Heart right ventricle (tissue), 16 donors: ENCODE measurements at regions not wholly inside any gene's neighbourhood (a gene's known extent, or its start where the extent isn't known, plus 50 kb on each side); places are given as distances from the start of the nearest gene placed in this dataset.

Source experiments
- ATAC-seq, 8 donors: fragments of 200-7000 bp; cut with Tn5 transposase; one replicate each; pipeline ENCODE4 v1.9.1; 2020; ENCODE audit warnings: mild to moderate bottlenecking in 8 of 8, moderate library complexity in 8 of 8, moderate number of reproducible peaks in 1 of 8
- DNase-seq, 2 donors: peaks; one replicate each; pipeline ENCODE4 v3.0.0-alpha.2; 2020
- H3K27ac ChIP-seq, 10 donors: fragments of 200-600 bp; sonication (generic) in 2 of 10; one replicate each; pipeline versions ENCODE4 v1.5.0 to v1.8.0; 2020 to 2022; ENCODE audit warnings: mild to moderate bottlenecking in 3 of 10
- H3K27me3 ChIP-seq, 7 donors: fragments of 200-600 bp; one replicate each; pipeline ENCODE4 v1.8.0; 2021 to 2022; ENCODE audit warnings: mild to moderate bottlenecking in 2 of 7
- H3K36me3 ChIP-seq, 9 donors: fragments of 200-600 bp; sonication (generic) in 1 of 9; one replicate each; pipeline versions ENCODE4 v1.5.0 to v1.8.0; 2020 to 2022; ENCODE audit warnings: mild to moderate bottlenecking in 2 of 9
- H3K4me1 ChIP-seq, 9 donors: fragments of 200-600 bp; sonication (generic) in 1 of 9; one replicate each; pipeline versions ENCODE4 v1.5.0 to v1.8.0; 2020 to 2022; ENCODE audit warnings: mild to moderate bottlenecking in 4 of 9
- H3K4me3 ChIP-seq, 10 donors: fragments of 200-600 bp; sonication (generic) in 2 of 10; one replicate each; pipeline versions ENCODE4 v1.5.0 to v1.8.0; 2020 to 2022; ENCODE audit warnings: mild to moderate bottlenecking in 7 of 10, moderate library complexity in 2 of 10
- H3K9me3 ChIP-seq, 11 donors: fragments of 200-600 bp in 10 of 11; sonication (generic) in 2 of 11; one replicate each; pipeline versions ENCODE4 v1.5.0 to v1.8.0; 2013 to 2022; ENCODE audit warnings: mild to moderate bottlenecking in 2 of 11, control low read depth in 1 of 11, moderate library complexity in 1 of 11
- CTCF ChIP-seq, 9 donors: fragments of 200-600 bp; sonication (generic) in 2 of 9; IDR thresholded peaks; one replicate each; pipeline versions ENCODE4 v1.5.0 to v1.8.0; 2021 to 2022; ENCODE audit warnings: antibody characterized with exemption in 9 of 9, mild to moderate bottlenecking in 5 of 9, moderate library complexity in 1 of 9
- WGBS, 2 donors: extraction: QIAGEN DNeasy Blood & Tissue Kit; methylation state at CpG; one replicate each; pipeline ENCODE4 v1.1.7; 2013; ENCODE audit warnings: inconsistent platforms in 1 of 2; 5-methylcytosine and 5-hydroxymethylcytosine counted together
- intact Hi-C, 10 donors: fragments of 100-400 bp; cut with DNase I; formaldehyde crosslinking; loops; one replicate each; pipeline versions ENCODE4 v1.11.1 to v1.14.2; 2022
- donor health status: Arrhythmogenic right ventricular cardiomyopathy.
- donor health status: ischemic (EF 13 %, LVEDD 7.1; RV severe dilation, severe dysfunction).
- donor health status: healthy with polysubstance abuse.
- donor health status: DM: no; HTN: yes; CAD: no.
- donor health status: DM: no; HTN: no; CAD: no.
- donor health status: ischemic (EF 25% LVEDD 6.9; RV normal size, moderate dysfunction).
- donor health status: ischemic (EF 25% LVEDD 5.7; RV mildly dilated, moderate dysfunction).
- donor health status: healthy.
- donor health status: DM: yes; HTN: yes; CAD: no.
- donor health status: Ischemic cardiomyopathy.
- donor health status: ischemic (EF 35%, LVEDD 5.7; RV mildly dilated, moderate dysfunction).
- donor health status: nonischemic (EF 11% LVEDD 7.7; RV severe dilation, severe dysfunction).
- donor health status: DM: yes; HTN: yes; CAD: no.
- donor health status: PGD.
- donor health status: ischemic (EF 29% LVEDD 5.4; RV normal size, mild dysfunction).
- donor health status: nonischemic (EF 23%, LVEDD 6.1; RV moderate dilation, normal function).

- intact Hi-C loops: no loop called here
- WGBS, 2 donors: 86 to 87% methylated on average over 2 of the region's 2 CpGs
- H3K4me3 ChIP-seq: no peak overlapping the region
- no peak for TF ChIP-seq CTCF (IDR thresholded peaks at IDR 0.05)
- no peak for ATAC-seq
- H3K27ac ChIP-seq: no peak overlapping the region
- no peaks in the 10 kb centered on the region for H3K4me1 ChIP-seq
- no peak for DNase-seq
- no peaks in the 10 kb centered on the region for H3K27me3 ChIP-seq
- peaks cover 0 to under 1% (median 0%) of the 10 kb centered on the region in 11 donors for H3K9me3 ChIP-seq
- H3K36me3 ChIP-seq: no peaks in the 10 kb centered on the region
Observed at GRCh38 chr4:129481107-129481506, 385.2 kb downstream of the C4orf33 start.

GRCh38 chr4:129488427-129488826 lies 392.5 kb downstream of the C4orf33 start:
- no peak for ATAC-seq
- TF ChIP-seq CTCF (IDR thresholded peaks at IDR 0.05): no peak
- WGBS, 2 donors: 96 to 100% methylated on average over 1 of the region's 1 CpG
- H3K4me3 ChIP-seq: no peak overlapping the region
- H3K4me1 ChIP-seq: no peaks in the 10 kb centered on the region
- H3K9me3 ChIP-seq: no peaks in the 10 kb centered on the region
- no peak for DNase-seq
- intact Hi-C loops: no loop called here
- no peaks in the 10 kb centered on the region for H3K36me3 ChIP-seq
- no peaks in the 10 kb centered on the region for H3K27me3 ChIP-seq
- H3K27ac ChIP-seq: no peak overlapping the region

- H3K4me3 ChIP-seq: no peak overlapping the region
- 63 to 86% methylated on average over 1 of the region's 1 CpG for WGBS, 2 donors
Observed at GRCh38 chr4:129490516-129490915, 394.6 kb downstream of the C4orf33 start.

GRCh38 chr4:129498626-129499025 lies 402.7 kb downstream of the C4orf33 start:
- DNase-seq (no peak), ATAC-seq (no peak)
- no peak for TF ChIP-seq CTCF (IDR thresholded peaks at IDR 0.05)
- intact Hi-C loops: no loop called here
- Histone ChIP-seq H3K4me1 (no peaks in the 10 kb centered on the region), H3K27me3 (no peaks in the 10 kb centered on the region), H3K4me3 (no peak overlapping the region), H3K27ac (no peak overlapping the region), H3K36me3 (no peaks in the 10 kb centered on the region), H3K9me3 (no peaks in the 10 kb centered on the region)
- 74 to 85% methylated on average over 1 of the region's 1 CpG for WGBS, 2 donors

More at GRCh38 chr4:129490516-129490915, 394.6 kb downstream of the C4orf33 start:
- DNase-seq (no peak), ATAC-seq (no peak)
- no peaks in the 10 kb centered on the region for H3K27me3 ChIP-seq
- TF ChIP-seq CTCF (IDR thresholded peaks at IDR 0.05): no peak
- H3K36me3 ChIP-seq: no peaks in the 10 kb centered on the region
- intact Hi-C loops: no loop called here
- no peak overlapping the region for H3K27ac ChIP-seq
- H3K9me3 ChIP-seq: no peaks in the 10 kb centered on the region
- H3K4me1 ChIP-seq: no peaks in the 10 kb centered on the region

- Histone ChIP-seq H3K36me3 (no peaks in the 10 kb centered on the region), H3K27ac (no peak overlapping the region), H3K4me1 (no peaks in the 10 kb centered on the region), H3K4me3 (no peak overlapping the region), H3K27me3 (no peaks in the 10 kb centered on the region), H3K9me3 (no peaks in the 10 kb centered on the region)
- no peak for TF ChIP-seq CTCF (IDR thresholded peaks at IDR 0.05)
- no peak for ATAC-seq
- no peak for DNase-seq
- intact Hi-C loops: no loop called here
Observed at GRCh38 chr4:129514852-129515251, 418.9 kb downstream of the C4orf33 start.
